Stimulated activated naive B cell treated with anti-CD40 and anti-IgM and Interleukin-4, amounts not matched to agents 10 μg/mL and 1 μg/mL and 100 μg/mL, for 72 hours (primary cell): ENCODE measurements at regions not wholly inside any gene's neighbourhood (a gene's known extent, or its start where the extent isn't known, plus 50 kb on each side); places are given as distances from the start of the nearest gene placed in this dataset.

ENCODE experiments used
- ATAC-seq, 2 donors: fragments of 150-1000 bp; cut with Tn5 transposase; replicated peaks; 2 replicates each; pipeline ENCODE4 v1.10.0; 2021; ENCODE audit warnings: moderate library complexity in 1 of 2
- DNase-seq: peaks from one replicate; pipeline ENCODE4 v3.0.0; 2021
- H3K27ac Mint-ChIP-seq: one replicate; pipeline ENCODE4 v1.8.0; 2022; ENCODE audit warnings: mild to moderate bottlenecking, mixed read lengths
- H3K27me3 Mint-ChIP-seq, 2 donors: one replicate each; pipeline ENCODE4 v1.8.0; 2022; ENCODE audit warnings: mixed read lengths in 2 of 2
- H3K36me3 Mint-ChIP-seq, 2 donors: one replicate each; pipeline ENCODE4 v1.8.0; 2022; ENCODE audit warnings: mixed read lengths in 2 of 2, mild to moderate bottlenecking in 1 of 2
- H3K4me1 Mint-ChIP-seq, 2 donors: one replicate each; pipeline ENCODE4 v1.8.0; 2022; ENCODE audit warnings: mixed read lengths in 2 of 2, mild to moderate bottlenecking in 1 of 2
- H3K4me3 Mint-ChIP-seq, 2 donors: one replicate each; pipeline ENCODE4 v1.8.0; 2022; ENCODE audit warnings: mild to moderate bottlenecking in 2 of 2, mixed read lengths in 2 of 2, moderate library complexity in 1 of 2
- H3K9me3 Mint-ChIP-seq, 2 donors: one replicate each; pipeline ENCODE4 v1.8.0; 2022; ENCODE audit warnings: mixed read lengths in 2 of 2, mild to moderate bottlenecking in 1 of 2

DNA sequence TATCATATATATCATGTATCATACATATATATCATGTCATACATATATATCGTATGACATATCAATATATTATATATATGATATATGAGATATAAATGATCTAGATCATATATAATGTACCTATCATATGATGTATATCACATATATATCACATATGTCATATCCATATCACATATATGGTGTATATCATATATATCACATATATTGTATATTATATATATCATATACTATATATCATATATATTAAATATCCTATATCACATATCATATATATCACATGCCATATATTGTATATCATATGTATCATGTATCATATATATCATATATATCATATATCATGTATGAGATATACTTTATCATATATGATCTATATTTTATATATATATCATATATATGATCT lies 355.9 kb upstream of the RBFOX1 start:
- peaks cover 6 to 7% of the 10 kb centered on the region in 2 donors for H3K9me3 Mint-ChIP-seq
- no peak for DNase-seq
- ATAC-seq, result no peak
- H3K4me1 Mint-ChIP-seq, result no peaks in the 10 kb centered on the region
- no peak overlapping the region for H3K27ac Mint-ChIP-seq
- H3K4me3 Mint-ChIP-seq, result no peak overlapping the region
- H3K27me3 Mint-ChIP-seq, result no peaks in the 10 kb centered on the region
- H3K36me3 Mint-ChIP-seq, result no peaks in the 10 kb centered on the region

DNA sequence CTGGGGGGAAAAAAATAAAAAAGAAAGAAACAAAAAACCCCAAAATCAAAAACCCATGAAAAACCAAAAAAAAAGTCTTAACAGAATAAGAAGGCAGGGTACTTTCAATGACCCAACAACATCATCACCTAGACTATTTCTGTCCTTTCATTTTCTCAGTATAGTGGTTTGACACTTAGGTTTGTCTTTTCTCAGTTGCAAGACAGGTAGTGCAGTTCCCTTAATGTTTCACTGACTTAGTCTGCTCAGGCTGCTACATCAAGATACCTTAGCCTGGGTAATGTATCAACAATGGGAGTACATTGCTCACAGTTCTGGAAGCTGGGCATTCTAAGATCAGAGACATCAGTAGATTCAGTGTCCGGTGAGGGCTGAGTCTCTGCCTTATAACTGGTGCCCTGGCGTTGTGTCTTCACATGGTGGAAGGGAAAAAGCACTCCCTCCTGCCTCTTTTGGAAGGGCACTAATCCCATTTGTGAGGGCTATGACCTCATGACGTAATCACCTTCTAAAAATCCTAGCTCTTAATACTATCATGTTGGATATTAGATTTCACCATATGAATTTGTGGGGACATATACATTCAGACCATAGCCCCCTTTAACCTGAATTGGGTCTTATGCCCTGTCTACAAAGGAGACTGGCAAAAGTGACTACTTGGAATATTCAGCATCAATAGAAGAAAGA lies 362.3 kb upstream of the RBFOX1 start:
- Mint-ChIP-seq H3K27me3 (no peaks in the 10 kb centered on the region), H3K4me3 (no peak overlapping the region), H3K4me1 (no peaks in the 10 kb centered on the region), H3K9me3 (peaks cover 7 to 13% of the 10 kb centered on the region in 2 donors), H3K27ac (no peak overlapping the region), H3K36me3 (no peaks in the 10 kb centered on the region)
- DNase-seq, result no peak
- ATAC-seq, result no peak

DNA sequence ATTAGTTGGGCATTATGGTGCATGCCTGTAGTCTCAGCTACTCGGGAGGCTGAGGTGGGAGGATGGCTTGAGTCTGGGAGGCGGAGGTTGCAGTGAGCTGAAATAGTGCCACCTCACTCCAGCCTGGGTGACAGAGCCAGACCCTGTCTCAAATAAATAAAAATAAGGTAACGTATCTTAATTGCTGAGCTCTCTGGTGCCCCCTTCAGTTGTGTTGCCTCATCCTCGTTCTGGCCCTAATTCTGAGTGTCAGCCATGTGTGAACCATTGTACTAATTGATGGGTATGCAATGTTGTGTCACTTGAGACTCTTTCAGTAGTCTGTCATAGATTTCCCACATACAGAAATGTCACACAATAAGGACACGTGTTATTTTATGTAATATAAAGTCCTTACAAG lies 363.1 kb upstream of the RBFOX1 start:
- Mint-ChIP-seq H3K9me3 (peaks cover 9 to 13% of the 10 kb centered on the region in 2 donors), H3K4me1 (no peaks in the 10 kb centered on the region), H3K27me3 (no peaks in the 10 kb centered on the region), H3K36me3 (no peaks in the 10 kb centered on the region), H3K27ac (no peak overlapping the region), H3K4me3 (no peak overlapping the region)
- DNase-seq (no peak), ATAC-seq (no peak)

DNA sequence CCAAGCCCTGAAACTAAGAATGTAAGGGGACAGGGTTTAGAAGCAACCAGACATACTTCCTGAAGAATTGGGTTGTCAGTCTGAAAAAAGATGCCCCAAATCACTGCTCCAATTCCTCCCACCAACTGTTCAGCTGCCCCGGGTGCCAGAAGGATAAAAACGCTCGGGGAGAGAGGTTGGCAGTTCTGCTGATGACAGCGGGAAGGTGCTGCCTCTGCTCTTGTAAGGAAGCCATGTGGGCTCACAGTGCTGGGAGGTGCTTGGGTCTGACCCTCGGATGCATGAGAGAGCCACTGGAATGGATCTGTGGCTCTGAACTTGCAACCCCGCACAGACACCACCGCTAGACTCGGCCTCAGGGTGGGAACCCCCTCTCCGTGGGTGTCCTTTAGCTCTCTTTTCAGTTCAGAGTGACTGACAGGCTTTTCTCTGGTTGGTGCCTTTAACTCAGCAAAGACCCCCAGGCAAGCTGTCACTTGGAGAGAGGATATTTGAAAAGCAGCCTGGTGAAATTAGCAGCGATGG lies 364.8 kb upstream of the RBFOX1 start:
- Mint-ChIP-seq H3K27ac (no peak overlapping the region), H3K36me3 (no peaks in the 10 kb centered on the region), H3K4me3 (no peak overlapping the region), H3K27me3 (no peaks in the 10 kb centered on the region), H3K4me1 (no peaks in the 10 kb centered on the region), H3K9me3 (peaks cover 9 to 13% of the 10 kb centered on the region in 2 donors)
- no peak for ATAC-seq
- no peak for DNase-seq

DNA sequence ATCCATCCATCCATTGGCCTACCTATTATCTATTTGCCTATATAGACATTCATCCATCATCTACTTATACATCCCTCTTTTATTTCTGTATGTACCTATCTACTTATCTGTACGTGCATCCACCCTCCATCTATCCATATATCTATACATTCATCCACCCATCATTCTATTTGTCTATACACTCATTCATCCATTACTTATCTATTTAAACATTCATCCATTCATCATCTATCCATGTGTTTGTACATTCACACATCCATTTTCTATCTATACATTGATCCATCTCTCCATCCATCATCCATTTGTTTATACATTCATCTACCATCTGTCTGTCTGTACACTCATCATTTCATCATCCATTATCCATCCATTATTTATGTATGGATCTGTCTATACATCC lies 365.7 kb upstream of the RBFOX1 start:
- ATAC-seq (no peak), DNase-seq (no peak)
- no peaks in the 10 kb centered on the region for H3K4me1 Mint-ChIP-seq
- no peaks in the 10 kb centered on the region for H3K36me3 Mint-ChIP-seq
- peaks cover 6 to 8% of the 10 kb centered on the region in 2 donors for H3K9me3 Mint-ChIP-seq
- H3K27ac Mint-ChIP-seq, result no peak overlapping the region
- no peak overlapping the region for H3K4me3 Mint-ChIP-seq
- no peaks in the 10 kb centered on the region for H3K27me3 Mint-ChIP-seq

DNA sequence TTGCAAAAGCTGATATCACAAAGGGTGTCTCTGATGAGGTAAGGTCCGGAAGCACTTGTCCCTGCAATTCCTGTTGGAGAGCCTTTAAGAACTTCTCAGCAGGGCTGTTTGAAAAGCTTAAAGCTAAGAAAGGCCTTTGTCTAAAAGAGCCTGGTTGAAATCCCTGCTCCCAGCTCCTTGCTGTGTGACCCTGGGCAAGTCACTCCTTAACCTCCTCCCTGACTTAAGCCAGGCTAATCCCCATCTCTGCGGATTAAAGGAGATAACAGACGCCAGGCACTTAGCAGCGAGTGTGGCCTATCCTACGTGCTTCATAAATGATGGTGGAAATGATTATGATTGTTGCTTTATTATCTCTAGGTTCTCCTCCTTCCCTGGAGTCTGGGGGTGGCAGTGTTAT lies 368.0 kb upstream of the RBFOX1 start:
- ATAC-seq (no peak), DNase-seq (no peak)
- H3K36me3 Mint-ChIP-seq, result no peaks in the 10 kb centered on the region
- H3K4me3 Mint-ChIP-seq, result no peak overlapping the region
- no peaks in the 10 kb centered on the region for H3K27me3 Mint-ChIP-seq
- no peaks in the 10 kb centered on the region for H3K4me1 Mint-ChIP-seq
- no peak overlapping the region for H3K27ac Mint-ChIP-seq
- H3K9me3 Mint-ChIP-seq, result peaks cover 0 to 6% of the 10 kb centered on the region in 2 donors

DNA sequence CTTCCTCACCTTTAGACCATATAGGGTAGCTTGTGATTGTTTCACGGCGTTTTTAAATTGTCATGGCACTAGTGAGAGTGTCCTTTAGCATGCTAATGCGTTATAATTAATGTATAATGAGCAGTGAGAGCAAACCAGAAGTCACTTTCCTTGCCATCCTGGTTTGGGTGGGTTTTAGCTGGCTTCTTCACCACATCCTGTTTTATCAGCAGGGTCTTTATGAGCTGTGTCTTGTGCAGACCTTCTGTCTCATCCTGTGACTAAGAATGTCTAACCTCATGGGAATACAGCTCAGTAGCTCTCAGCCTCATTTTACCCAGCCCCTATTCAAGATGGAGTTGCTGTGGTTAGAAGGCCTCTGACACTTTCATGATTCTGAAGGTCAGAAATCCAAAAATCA lies 370.9 kb upstream of the RBFOX1 start:
- H3K4me1 Mint-ChIP-seq, result no peaks in the 10 kb centered on the region
- no peak overlapping the region for H3K27ac Mint-ChIP-seq
- no peak overlapping the region for H3K4me3 Mint-ChIP-seq
- no peaks in the 10 kb centered on the region for H3K36me3 Mint-ChIP-seq
- H3K27me3 Mint-ChIP-seq, result no peaks in the 10 kb centered on the region
- peaks cover 0 to 6% of the 10 kb centered on the region in 2 donors for H3K9me3 Mint-ChIP-seq
- DNase-seq, result no peak
- ATAC-seq, result no peak

DNA sequence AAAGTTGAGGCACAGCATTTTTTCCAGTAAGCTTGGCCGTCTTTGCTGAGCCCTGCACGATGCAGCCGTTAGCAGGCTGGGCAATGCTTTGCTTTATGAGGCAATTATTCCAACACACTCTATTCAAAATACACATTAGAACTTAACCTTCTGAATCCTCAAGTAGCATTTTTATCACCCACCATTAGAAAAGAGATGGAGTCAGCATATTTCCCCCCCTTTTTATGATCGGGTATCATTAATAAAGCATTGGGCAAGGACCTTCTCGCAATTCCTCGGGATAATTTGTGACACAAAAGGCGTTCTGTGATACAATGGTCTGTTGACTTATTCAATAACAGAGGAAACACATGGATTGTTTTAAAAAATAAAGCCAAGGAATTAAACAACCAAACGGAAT lies 374.5 kb upstream of the RBFOX1 start:
- DNase-seq, result no peak
- ATAC-seq, result no peak
- Mint-ChIP-seq H3K4me1 (no peaks in the 10 kb centered on the region), H3K27me3 (no peaks in the 10 kb centered on the region), H3K27ac (no peak overlapping the region), H3K36me3 (no peaks in the 10 kb centered on the region), H3K9me3 (no peaks in the 10 kb centered on the region), H3K4me3 (no peak overlapping the region)

DNA sequence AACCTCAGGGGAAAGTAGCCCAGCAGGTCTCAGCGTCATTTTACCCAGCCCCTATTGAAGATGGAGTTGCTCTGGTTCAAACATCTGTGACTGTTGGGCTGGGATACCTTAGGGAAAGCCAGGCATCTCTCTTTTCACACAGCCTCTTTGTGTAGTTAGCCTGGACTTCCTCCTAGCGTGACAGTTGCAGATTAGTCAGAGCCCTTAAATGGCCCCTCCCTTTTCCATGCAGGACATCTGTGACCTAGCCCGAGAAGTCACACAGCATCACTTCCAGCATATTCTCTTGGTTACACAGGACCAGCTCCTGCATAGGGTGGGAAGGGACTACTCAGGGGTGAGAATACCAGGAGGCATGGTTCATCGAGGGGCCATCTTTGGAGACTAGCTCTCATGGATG lies 375.0 kb upstream of the RBFOX1 start:
- no peaks in the 10 kb centered on the region for H3K36me3 Mint-ChIP-seq
- no peaks in the 10 kb centered on the region for H3K27me3 Mint-ChIP-seq
- DNase-seq (no peak), ATAC-seq (no peak)
- H3K4me3 Mint-ChIP-seq, result no peak overlapping the region
- H3K9me3 Mint-ChIP-seq, result no peaks in the 10 kb centered on the region
- no peaks in the 10 kb centered on the region for H3K4me1 Mint-ChIP-seq
- no peak overlapping the region for H3K27ac Mint-ChIP-seq

DNA sequence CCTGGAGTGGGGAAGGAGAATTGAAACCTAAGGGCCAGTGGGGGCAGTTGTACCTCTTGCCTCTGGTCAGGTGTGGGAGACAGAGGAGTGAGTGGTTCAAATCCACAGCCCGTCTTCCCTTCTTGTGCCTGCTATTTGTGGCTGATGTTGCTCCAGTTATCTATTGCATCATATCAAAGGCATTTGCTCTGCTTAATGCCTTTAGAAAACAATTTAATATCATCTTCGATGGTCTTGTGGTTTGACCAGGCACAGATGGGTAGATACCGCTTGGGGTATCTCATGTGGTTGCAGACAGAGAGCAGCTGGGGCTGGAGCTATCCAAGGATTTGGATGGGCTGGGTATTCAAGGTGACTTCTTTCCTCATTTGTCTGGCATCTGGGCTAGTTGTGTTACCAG lies 376.1 kb upstream of the RBFOX1 start:
- no peaks in the 10 kb centered on the region for H3K36me3 Mint-ChIP-seq
- no peaks in the 10 kb centered on the region for H3K9me3 Mint-ChIP-seq
- H3K27me3 Mint-ChIP-seq, result no peaks in the 10 kb centered on the region
- DNase-seq (no peak), ATAC-seq (no peak)
- H3K4me3 Mint-ChIP-seq, result no peak overlapping the region
- H3K4me1 Mint-ChIP-seq, result no peaks in the 10 kb centered on the region
- no peak overlapping the region for H3K27ac Mint-ChIP-seq

DNA sequence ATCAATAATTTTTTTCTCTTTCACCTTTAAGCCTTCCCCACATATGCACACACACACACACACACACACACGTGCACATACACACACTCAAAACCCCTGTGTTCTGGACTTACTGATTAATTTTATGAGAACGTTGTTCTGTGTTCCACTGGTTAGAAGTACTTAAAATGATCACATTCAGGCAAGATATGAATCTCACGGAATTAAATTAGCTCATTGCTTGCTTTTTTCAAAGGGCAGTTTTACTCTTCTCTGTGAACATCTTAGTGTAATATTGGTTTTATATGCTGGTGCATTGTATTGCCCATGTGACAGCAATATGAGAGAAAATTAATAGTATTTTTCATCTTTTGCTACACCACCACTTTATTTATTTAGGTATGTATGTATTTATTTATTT lies 377.3 kb upstream of the RBFOX1 start:
- no peak overlapping the region for H3K4me3 Mint-ChIP-seq
- ATAC-seq, result no peak
- no peaks in the 10 kb centered on the region for H3K4me1 Mint-ChIP-seq
- no peak for DNase-seq
- no peak overlapping the region for H3K27ac Mint-ChIP-seq
- no peaks in the 10 kb centered on the region for H3K9me3 Mint-ChIP-seq
- no peaks in the 10 kb centered on the region for H3K27me3 Mint-ChIP-seq
- no peaks in the 10 kb centered on the region for H3K36me3 Mint-ChIP-seq

DNA sequence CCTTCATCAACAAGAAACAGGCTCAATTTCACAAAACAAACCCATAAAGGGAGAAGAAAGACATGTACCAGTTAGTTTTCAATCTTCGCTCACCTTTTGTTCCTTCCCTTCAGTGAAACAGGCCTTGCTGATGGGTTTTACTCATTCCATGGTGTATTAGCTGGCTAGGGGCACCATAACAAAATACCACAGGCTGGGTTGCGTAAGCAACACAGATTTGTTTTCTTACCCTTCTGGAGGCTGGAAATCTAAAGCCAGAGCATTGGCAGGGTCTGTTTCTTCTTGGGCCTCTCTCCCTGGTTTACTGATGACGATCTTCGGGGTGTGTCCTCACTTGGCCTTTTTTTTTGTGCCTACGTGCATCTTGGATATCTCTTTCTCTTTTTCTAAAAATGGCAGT lies 383.4 kb upstream of the RBFOX1 start:
- DNase-seq (no peak), ATAC-seq (no peak)
- Mint-ChIP-seq H3K4me3 (no peak overlapping the region), H3K9me3 (peaks cover 4 to 5% of the 10 kb centered on the region in 2 donors), H3K36me3 (no peaks in the 10 kb centered on the region), H3K4me1 (no peaks in the 10 kb centered on the region), H3K27me3 (no peaks in the 10 kb centered on the region), H3K27ac (no peak overlapping the region)

DNA sequence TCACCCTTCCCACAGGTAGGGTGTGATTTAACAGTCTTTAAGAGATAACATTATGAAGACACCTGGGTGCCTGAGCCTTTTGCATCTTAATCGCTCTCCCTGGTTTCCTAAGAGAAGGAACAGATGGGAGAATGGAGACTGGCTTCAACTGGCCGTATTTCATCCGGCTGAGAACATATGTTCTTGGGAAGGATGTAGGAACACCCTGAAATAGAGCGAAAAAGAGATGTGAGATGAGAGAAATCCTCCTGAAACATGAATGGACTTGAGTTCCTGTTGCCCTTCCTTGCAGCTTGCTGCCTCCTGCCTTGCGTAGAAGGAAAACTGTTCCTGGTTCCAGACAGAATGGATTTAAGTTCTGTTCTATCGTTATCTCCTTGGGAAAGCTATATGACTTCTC lies 385.4 kb upstream of the RBFOX1 start:
- DNase-seq (no peak), ATAC-seq (no peak)
- H3K27ac Mint-ChIP-seq, result no peak overlapping the region
- no peak overlapping the region for H3K4me3 Mint-ChIP-seq
- no peaks in the 10 kb centered on the region for H3K36me3 Mint-ChIP-seq
- H3K9me3 Mint-ChIP-seq, result peaks cover 4 to 6% of the 10 kb centered on the region in 2 donors
- H3K27me3 Mint-ChIP-seq, result no peaks in the 10 kb centered on the region
- no peaks in the 10 kb centered on the region for H3K4me1 Mint-ChIP-seq

DNA sequence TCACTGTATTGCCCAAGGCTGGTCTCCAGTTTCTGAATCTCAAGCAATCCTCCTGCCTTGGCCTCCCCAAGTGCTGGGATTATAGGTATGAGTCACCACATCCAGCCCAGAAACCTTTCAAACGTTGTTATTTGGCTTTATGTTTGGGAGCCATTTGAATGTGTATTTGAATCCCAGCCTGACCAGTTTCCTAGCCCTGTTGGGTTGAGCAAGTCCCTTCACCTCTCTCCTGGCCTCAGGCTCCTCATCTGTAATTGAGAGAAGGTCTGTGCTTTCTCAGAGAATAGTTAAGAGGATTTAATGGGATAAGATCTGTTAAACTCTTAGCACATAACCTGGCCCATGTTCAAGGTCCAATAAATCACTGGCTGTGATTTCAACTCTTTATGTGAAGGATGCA lies 385.8 kb upstream of the RBFOX1 start:
- DNase-seq (no peak), ATAC-seq (no peak)
- no peaks in the 10 kb centered on the region for H3K27me3 Mint-ChIP-seq
- H3K4me3 Mint-ChIP-seq, result no peak overlapping the region
- H3K27ac Mint-ChIP-seq, result no peak overlapping the region
- peaks cover 4 to 6% of the 10 kb centered on the region in 2 donors for H3K9me3 Mint-ChIP-seq
- no peaks in the 10 kb centered on the region for H3K36me3 Mint-ChIP-seq
- H3K4me1 Mint-ChIP-seq, result no peaks in the 10 kb centered on the region

DNA sequence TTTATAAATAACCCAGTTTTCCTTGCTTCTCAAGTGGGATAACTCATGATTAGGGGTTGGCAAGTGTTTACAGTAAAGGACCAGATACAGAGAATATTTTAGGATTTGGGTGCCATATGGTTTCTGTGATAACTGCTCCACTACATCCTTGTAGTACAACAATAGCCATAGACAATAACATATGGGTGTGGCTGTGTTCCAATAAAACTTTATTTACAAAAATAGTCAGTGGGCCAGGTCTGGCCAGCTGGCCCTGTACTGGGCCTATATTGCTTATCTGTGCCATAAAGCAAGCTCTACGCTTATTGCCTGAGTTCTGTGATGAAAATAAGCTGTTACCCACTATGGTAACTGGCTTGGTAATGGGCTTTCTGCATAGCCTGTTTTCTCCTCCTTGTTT lies 386.5 kb upstream of the RBFOX1 start:
- no peaks in the 10 kb centered on the region for H3K27me3 Mint-ChIP-seq
- DNase-seq (no peak), ATAC-seq (no peak)
- H3K36me3 Mint-ChIP-seq, result no peaks in the 10 kb centered on the region
- H3K27ac Mint-ChIP-seq, result no peak overlapping the region
- no peaks in the 10 kb centered on the region for H3K4me1 Mint-ChIP-seq
- H3K9me3 Mint-ChIP-seq, result peaks cover 4 to 6% of the 10 kb centered on the region in 2 donors
- no peak overlapping the region for H3K4me3 Mint-ChIP-seq

DNA sequence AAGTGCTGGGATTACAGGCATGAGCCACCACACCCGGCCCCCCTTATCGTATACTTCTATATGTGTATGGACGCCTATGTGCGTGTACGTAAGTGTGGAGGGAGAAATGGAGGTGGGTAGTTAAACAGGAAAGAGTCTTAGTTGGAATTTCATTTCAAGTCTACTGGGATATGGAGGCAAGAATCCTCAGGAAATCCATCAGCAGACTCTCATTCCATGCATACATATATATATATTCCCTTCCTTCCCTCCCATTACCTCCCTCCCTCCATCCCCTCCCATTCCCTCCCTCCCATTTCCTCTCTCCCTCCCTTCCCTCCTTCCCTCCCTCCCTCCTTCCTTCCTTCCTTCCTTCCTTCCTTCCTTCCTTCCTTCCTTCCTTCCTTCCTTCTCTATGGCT lies 391.7 kb upstream of the RBFOX1 start:
- no peaks in the 10 kb centered on the region for H3K4me1 Mint-ChIP-seq
- DNase-seq (no peak), ATAC-seq (no peak)
- H3K36me3 Mint-ChIP-seq, result no peaks in the 10 kb centered on the region
- H3K27me3 Mint-ChIP-seq, result no peaks in the 10 kb centered on the region
- H3K4me3 Mint-ChIP-seq, result no peak overlapping the region
- peaks cover 3 to 4% of the 10 kb centered on the region in 2 donors for H3K9me3 Mint-ChIP-seq
- no peak overlapping the region for H3K27ac Mint-ChIP-seq
